ENCODE measurements at regions not wholly inside any gene's neighbourhood (a gene's known extent, or its start where the extent isn't known, plus 50 kb on each side); places are given as distances from the start of the nearest gene placed in this dataset.

DNA sequence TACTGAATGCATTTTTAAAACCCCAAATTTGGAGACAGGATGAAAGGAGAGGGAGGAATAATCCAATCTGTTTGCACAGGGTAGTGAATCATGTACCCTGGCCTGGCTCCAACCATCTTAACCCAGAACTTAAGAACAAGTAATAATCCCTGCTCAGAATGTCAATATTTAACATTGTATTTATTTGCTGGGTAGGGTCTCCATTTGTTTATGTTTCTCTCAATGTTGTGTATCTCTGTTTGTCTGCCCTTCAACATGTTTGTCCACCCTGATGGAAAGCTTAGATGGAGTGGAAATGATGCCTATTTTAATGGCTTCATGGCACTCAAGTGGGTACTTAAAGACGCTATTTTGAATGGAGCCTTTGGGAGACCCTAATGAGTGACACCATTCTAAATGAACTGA lies 54.4 kb upstream of the CDC42BPA start:
- Histone ChIP-seq H3K27me3 (ENCODE audit: control insufficient read depth in 1 of 2, insufficient read depth in 2 of 2, low read length in 2 of 2) (no peaks in the 10 kb centered on the region), H3K36me3 (ENCODE audit: control insufficient read depth in 2 of 2, insufficient read depth in 2 of 2, low read length in 2 of 2) (no peaks in the 10 kb centered on the region), H3K27ac (ENCODE audit: low read length) (no peak overlapping the region), H3K4me3 (ENCODE audit: low read length in 2 of 2) (no peak overlapping the region), H3K9me3 (ENCODE audit: control insufficient read depth in 2 of 2, low read length in 2 of 2) (no peaks in the 10 kb centered on the region), H3K4me1 (ENCODE audit: control insufficient read depth, insufficient read depth, low read length) (no peaks in the 10 kb centered on the region), H3K9ac (ENCODE audit: low read length in 2 of 2) (no peak overlapping the region)

DNA sequence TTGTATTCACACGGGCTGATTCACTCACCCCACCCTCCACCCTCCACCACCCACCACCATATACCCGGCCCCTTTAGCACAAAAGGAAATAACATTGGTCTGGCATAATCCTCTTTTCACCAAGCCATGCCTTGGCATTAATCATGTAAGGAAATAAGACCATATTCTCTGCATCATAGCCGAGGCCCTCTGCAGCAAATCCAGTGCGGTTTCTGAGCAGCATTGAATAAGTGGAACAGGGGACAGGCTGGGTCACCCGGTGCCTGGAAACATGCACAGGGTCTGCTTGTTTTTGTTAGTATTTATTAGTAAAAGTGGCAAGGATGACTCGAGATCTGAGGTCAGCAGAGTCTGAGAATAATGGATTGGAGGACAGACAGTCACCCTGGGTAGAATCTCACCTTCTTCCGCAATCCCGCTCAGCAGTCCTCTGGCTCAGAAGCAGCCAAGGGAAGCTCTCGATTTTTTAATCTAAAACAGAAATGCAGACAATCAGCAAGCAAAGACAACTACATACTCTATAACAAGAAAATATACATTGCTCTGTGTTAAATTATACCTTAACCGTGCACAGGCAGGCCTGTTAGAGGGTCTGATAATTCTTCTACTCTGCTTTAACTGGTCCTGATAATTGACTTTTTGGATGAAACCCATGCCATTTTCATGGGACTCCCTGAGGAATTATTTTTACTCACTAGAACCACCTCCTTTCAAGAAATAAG lies 52.4 kb upstream of the CDC42BPA start:
- H3K4me3 ChIP-seq (ENCODE audit: low read length in 2 of 2), result no peak overlapping the region
- no peaks in the 10 kb centered on the region for H3K9me3 ChIP-seq (ENCODE audit: control insufficient read depth in 2 of 2, low read length in 2 of 2)
- H3K27ac ChIP-seq (ENCODE audit: low read length), result no peak overlapping the region
- H3K4me1 ChIP-seq (ENCODE audit: control insufficient read depth, insufficient read depth, low read length), result no peaks in the 10 kb centered on the region
- H3K9ac ChIP-seq (ENCODE audit: low read length in 2 of 2), result no peak overlapping the region
- H3K27me3 ChIP-seq (ENCODE audit: control insufficient read depth in 1 of 2, insufficient read depth in 2 of 2, low read length in 2 of 2), result no peaks in the 10 kb centered on the region
- H3K36me3 ChIP-seq (ENCODE audit: control insufficient read depth in 2 of 2, insufficient read depth in 2 of 2, low read length in 2 of 2), result no peaks in the 10 kb centered on the region

DNA sequence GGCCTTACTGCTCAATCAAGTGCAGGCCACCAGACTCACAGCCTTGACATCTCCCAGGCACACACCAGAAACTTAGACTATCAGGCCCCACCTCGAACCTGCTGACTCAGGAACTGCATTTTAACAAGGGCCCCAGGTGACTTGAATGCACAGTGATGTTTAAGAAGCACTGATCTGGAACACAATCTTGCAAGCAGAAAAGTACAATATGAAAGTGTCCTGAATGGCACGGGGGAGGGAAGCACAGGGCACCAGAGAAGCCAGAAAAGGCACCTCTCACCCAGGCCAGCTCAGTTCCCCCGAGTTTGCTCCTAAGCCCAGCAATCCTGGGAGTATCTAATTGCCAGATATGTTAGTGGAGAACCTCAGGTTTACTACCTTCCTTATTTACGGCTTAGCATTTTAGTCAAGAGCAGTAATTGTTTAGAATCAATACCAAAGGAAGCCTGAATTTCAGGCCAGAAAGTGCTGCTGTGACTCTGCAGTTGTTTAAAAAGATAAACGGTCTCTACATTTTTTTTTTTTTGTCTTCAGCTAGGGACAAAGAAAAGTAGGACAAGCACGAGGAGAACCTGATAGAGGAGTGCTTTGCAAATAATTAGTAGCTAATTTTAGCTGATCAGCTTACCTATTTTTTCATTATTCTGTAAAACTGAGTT lies 50.9 kb upstream of the CDC42BPA start:
- Histone ChIP-seq H3K9ac (ENCODE audit: low read length in 2 of 2) (no peak overlapping the region), H3K36me3 (ENCODE audit: control insufficient read depth in 2 of 2, insufficient read depth in 2 of 2, low read length in 2 of 2) (no peaks in the 10 kb centered on the region), H3K9me3 (ENCODE audit: control insufficient read depth in 2 of 2, low read length in 2 of 2) (no peaks in the 10 kb centered on the region), H3K4me3 (ENCODE audit: low read length in 2 of 2) (no peak overlapping the region), H3K4me1 (ENCODE audit: control insufficient read depth, insufficient read depth, low read length) (no peaks in the 10 kb centered on the region), H3K27ac (ENCODE audit: low read length) (no peak overlapping the region), H3K27me3 (ENCODE audit: control insufficient read depth in 1 of 2, insufficient read depth in 2 of 2, low read length in 2 of 2) (no peaks in the 10 kb centered on the region)
